Ectodermal cell (in vitro differentiated cells): ENCODE measurements at regions not wholly inside any gene's neighbourhood (a gene's known extent, or its start where the extent isn't known, plus 50 kb on each side); places are given as distances from the start of the nearest gene placed in this dataset.

Experiments
- H3K27ac ChIP-seq: 2 replicates; pipeline ENCODE4 v1.7.0; 2013; ENCODE audit warnings: mild to moderate bottlenecking, low read depth, low read length; ENCODE audit not compliant: insufficient read depth, poor library complexity, severe bottlenecking
- H3K27me3 ChIP-seq: 2 replicates; pipeline ENCODE4 v1.7.0; 2013; ENCODE audit warnings: mild to moderate bottlenecking, low read length; ENCODE audit not compliant: insufficient read depth, control insufficient read depth, poor library complexity, severe bottlenecking
- H3K36me3 ChIP-seq: one replicate; pipeline ENCODE4 v1.7.0; 2013; ENCODE audit warnings: low read length; ENCODE audit not compliant: control insufficient read depth, insufficient read depth
- H3K4me1 ChIP-seq: one replicate; pipeline ENCODE4 v1.7.0; 2013; ENCODE audit warnings: low read length; ENCODE audit not compliant: control insufficient read depth, insufficient read depth
- H3K4me3 ChIP-seq: 2 replicates; pipeline ENCODE4 v1.7.0; 2013; ENCODE audit warnings: low read depth, low read length, control low read depth; ENCODE audit not compliant: insufficient read depth
- H3K9me3 ChIP-seq: 2 replicates; pipeline ENCODE4 v1.7.0; 2013; ENCODE audit warnings: mild to moderate bottlenecking, low read length, moderate library complexity; ENCODE audit not compliant: control insufficient read depth
- WGBS, 2 experiments: methylation state at CpG; one replicate each; pipeline ENCODE4 v1.1.7; 2013; ENCODE audit warnings: missing lambda C conversion rate in 2 of 2; 5-methylcytosine and 5-hydroxymethylcytosine counted together

- WGBS, 2 experiments, result 93 to 97% methylated on average over 2 to 3 of the region's 3 CpGs
- Histone ChIP-seq H3K27ac (no peak overlapping the region), H3K36me3 (no peaks in the 10 kb centered on the region)
Measured at GRCh38 chr4:123581802-123582201, 185.2 kb downstream of the SPRY1 start.

GRCh38 chr4:123583043-123583442 is 186.4 kb downstream of the SPRY1 start:
- Histone ChIP-seq H3K9me3 (peaks cover 3% of the 10 kb centered on the region), H3K27me3 (no peaks in the 10 kb centered on the region), H3K4me3 (no peak overlapping the region), H3K36me3 (no peaks in the 10 kb centered on the region), H3K4me1 (no peaks in the 10 kb centered on the region), H3K27ac (no peak overlapping the region)
- WGBS, 2 experiments, result 94% methylated on average over 2 of the region's 2 CpGs

More at GRCh38 chr4:123581802-123582201, 185.2 kb downstream of the SPRY1 start:
- H3K4me1 ChIP-seq, result no peaks in the 10 kb centered on the region
- H3K4me3 ChIP-seq, result no peak overlapping the region
- H3K27me3 ChIP-seq, result no peaks in the 10 kb centered on the region
- peaks cover 3% of the 10 kb centered on the region for H3K9me3 ChIP-seq

DNA sequence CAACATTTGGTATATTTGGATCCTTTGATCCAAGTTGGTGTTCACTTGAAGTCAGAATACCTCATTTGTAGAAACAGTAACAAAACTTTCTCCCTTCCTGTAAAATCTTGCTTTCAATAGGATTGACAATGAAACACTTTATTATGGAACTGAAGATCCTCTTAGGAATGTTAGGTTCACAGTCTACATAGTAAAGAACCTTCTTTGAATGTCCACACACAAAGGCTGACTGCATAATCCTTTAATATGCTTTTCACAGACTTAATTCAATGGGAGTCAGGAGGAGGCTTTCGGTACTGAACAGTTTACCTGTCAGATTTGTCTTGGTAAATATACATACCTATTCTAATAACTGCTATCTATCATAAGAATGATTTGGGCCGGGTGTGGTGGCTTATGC is 188.5 kb downstream of the SPRY1 start:
- H3K4me1 ChIP-seq, result no peaks in the 10 kb centered on the region
- WGBS, 2 experiments, result 73 to 85% methylated on average over 1 to 2 of the region's 2 CpGs
- H3K27ac ChIP-seq, result no peak overlapping the region
- peaks cover 3% of the 10 kb centered on the region for H3K9me3 ChIP-seq
- no peak overlapping the region for H3K4me3 ChIP-seq
- H3K36me3 ChIP-seq, result no peaks in the 10 kb centered on the region
- no peaks in the 10 kb centered on the region for H3K27me3 ChIP-seq

- Histone ChIP-seq H3K4me3 (no peak overlapping the region), H3K36me3 (no peaks in the 10 kb centered on the region), H3K27me3 (no peaks in the 10 kb centered on the region), H3K4me1 (no peaks in the 10 kb centered on the region), H3K27ac (no peak overlapping the region), H3K9me3 (no peaks in the 10 kb centered on the region)
- 88 to 90% methylated on average over 8 of the region's 8 CpGs for WGBS, 2 experiments
Measured at GRCh38 chr4:123587983-123588494, 191.4 kb downstream of the SPRY1 start.

DNA sequence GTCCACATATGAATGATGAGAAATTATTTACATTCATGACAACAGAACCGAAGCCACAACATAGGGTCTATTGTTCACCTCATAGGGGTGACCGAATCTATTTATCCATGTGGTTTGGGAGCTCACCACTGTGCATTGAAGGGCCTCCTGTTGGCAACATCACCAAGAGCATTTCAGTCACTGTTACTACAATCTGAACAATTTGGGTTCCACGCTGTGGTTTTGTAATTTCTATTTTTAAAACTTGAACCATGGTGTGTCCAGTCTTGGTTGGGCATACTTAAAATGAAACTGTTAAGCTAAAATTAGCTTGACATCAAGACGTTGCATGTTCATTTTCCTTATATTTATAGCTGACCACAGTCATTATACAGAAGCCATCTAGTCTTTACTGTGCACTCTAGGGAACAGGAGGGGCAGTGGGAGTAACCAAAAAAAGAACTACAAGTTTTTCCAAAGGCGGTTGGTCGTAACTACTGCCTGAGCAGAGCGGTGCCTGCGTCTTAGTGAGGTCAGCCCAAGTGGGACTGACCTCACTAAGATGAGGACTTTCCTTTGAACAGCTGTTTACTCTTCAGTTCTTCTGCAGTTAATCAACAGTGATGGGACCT is 192.1 kb downstream of the SPRY1 start:
- H3K9me3 ChIP-seq, result no peaks in the 10 kb centered on the region
- no peaks in the 10 kb centered on the region for H3K36me3 ChIP-seq
- H3K4me3 ChIP-seq, result no peak overlapping the region
- no peaks in the 10 kb centered on the region for H3K27me3 ChIP-seq
- no peak overlapping the region for H3K27ac ChIP-seq
- WGBS, 2 experiments, result 92 to 95% methylated on average over 8 of the region's 8 CpGs
- no peaks in the 10 kb centered on the region for H3K4me1 ChIP-seq

GRCh38 chr4:123589301-123589700 is 192.7 kb downstream of the SPRY1 start:
- Histone ChIP-seq H3K9me3 (no peaks in the 10 kb centered on the region), H3K27ac (no peak overlapping the region), H3K4me1 (no peaks in the 10 kb centered on the region), H3K4me3 (no peak overlapping the region), H3K27me3 (no peaks in the 10 kb centered on the region), H3K36me3 (no peaks in the 10 kb centered on the region)
- 93 to 100% methylated on average over 1 to 2 of the region's 3 CpGs for WGBS, 2 experiments

DNA sequence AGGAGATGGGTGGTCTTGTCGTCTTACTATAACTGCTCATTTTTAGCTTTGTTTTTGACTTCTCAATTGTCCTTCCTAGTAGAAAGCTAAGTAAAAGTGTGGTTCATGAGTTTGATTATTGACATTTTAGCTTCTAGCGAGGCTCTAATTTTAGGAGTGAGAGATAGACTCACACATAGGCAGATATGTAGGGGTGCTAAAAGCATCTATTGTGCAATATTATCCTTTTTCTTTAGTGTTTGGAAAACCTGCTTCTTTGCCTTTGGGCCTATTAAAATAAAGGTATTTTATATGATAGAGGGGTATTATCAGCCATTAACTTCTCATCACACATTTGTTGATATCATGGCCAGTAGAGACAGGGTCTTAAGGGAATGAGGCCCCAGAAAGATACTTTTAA is 195.3 kb downstream of the SPRY1 start:
- H3K36me3 ChIP-seq, result no peaks in the 10 kb centered on the region
- no peaks in the 10 kb centered on the region for H3K9me3 ChIP-seq
- no peak overlapping the region for H3K27ac ChIP-seq
- no peak overlapping the region for H3K4me3 ChIP-seq
- H3K4me1 ChIP-seq, result no peaks in the 10 kb centered on the region
- H3K27me3 ChIP-seq, result no peaks in the 10 kb centered on the region
- WGBS, 2 experiments, result 89 to 100% methylated on average over 1 to 2 of the region's 2 CpGs

DNA sequence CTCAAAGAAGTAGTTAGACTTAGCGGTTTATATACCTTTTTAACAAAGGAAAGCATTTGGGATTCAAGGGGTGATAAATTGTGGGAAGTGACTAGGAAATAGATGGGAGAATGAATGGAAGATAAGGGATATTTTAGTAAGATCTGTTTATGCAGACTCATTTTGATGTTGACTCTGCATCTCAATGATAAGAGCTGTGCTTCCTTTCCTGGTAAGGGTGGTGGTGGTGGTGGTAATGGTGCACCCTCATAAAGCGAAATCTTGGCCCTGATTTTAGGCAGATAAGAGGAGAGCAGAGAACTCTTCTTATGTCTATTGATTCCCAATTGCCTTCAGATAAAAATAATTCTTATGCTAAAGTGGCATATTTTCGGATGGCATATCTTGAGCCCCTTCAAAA is 197.1 kb downstream of the SPRY1 start:
- Histone ChIP-seq H3K36me3 (no peaks in the 10 kb centered on the region), H3K4me3 (no peak overlapping the region), H3K27me3 (no peaks in the 10 kb centered on the region), H3K9me3 (no peaks in the 10 kb centered on the region), H3K27ac (no peak overlapping the region), H3K4me1 (no peaks in the 10 kb centered on the region)
- 96 to 100% methylated on average over 1 of the region's 3 CpGs for WGBS, 2 experiments

GRCh38 chr4:123596805-123597204 is 200.2 kb downstream of the SPRY1 start:
- Histone ChIP-seq H3K4me1 (peaks cover 4% of the 10 kb centered on the region), H3K27ac (no peak overlapping the region), H3K27me3 (no peaks in the 10 kb centered on the region), H3K4me3 (no peak overlapping the region), H3K9me3 (no peaks in the 10 kb centered on the region), H3K36me3 (no peaks in the 10 kb centered on the region)
- WGBS, 2 experiments, result 97 to 100% methylated on average over 3 of the region's 3 CpGs

GRCh38 chr4:123597586-123597985 is 201.0 kb downstream of the SPRY1 start:
- H3K4me3 ChIP-seq, result no peak overlapping the region
- WGBS, 2 experiments, result 89 to 100% methylated on average over 1 of the region's 1 CpG
- H3K4me1 ChIP-seq, result peaks cover 4% of the 10 kb centered on the region
- H3K27ac ChIP-seq, result no peak overlapping the region
- H3K9me3 ChIP-seq, result no peaks in the 10 kb centered on the region
- H3K36me3 ChIP-seq, result no peaks in the 10 kb centered on the region
- H3K27me3 ChIP-seq, result no peaks in the 10 kb centered on the region
